ENCODE measurements at regions not wholly inside any gene's neighbourhood (a gene's known extent, or its start where the extent isn't known, plus 50 kb on each side); places are given as distances from the start of the nearest gene placed in this dataset.

DNA sequence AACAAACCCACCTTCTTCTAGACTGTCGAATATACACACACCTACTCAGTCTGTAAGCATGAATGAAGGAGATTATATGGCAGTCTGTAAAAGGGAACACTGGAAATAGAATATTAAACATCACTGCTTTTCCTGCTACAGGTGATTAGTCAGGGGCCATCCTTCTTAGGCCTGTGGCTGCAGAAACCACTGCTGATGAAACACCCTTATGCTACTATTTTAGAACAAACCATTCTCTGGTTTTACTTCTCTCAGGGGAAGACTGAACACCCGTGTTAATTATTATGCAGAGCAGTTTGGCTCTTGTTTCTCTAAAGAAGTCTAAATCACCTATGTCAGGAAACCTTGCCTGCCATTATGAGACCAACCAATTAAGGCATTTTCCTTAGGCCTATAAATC lies 351.1 kb upstream of the KLF6 start:
- peaks cover 23% of the 10 kb centered on the region for H3K9me3 ChIP-seq (replicated peaks)
- no peak overlapping the region for H3K4me3 ChIP-seq
- DNase-seq = no peak
- TF ChIP-seq, protein P1, sequence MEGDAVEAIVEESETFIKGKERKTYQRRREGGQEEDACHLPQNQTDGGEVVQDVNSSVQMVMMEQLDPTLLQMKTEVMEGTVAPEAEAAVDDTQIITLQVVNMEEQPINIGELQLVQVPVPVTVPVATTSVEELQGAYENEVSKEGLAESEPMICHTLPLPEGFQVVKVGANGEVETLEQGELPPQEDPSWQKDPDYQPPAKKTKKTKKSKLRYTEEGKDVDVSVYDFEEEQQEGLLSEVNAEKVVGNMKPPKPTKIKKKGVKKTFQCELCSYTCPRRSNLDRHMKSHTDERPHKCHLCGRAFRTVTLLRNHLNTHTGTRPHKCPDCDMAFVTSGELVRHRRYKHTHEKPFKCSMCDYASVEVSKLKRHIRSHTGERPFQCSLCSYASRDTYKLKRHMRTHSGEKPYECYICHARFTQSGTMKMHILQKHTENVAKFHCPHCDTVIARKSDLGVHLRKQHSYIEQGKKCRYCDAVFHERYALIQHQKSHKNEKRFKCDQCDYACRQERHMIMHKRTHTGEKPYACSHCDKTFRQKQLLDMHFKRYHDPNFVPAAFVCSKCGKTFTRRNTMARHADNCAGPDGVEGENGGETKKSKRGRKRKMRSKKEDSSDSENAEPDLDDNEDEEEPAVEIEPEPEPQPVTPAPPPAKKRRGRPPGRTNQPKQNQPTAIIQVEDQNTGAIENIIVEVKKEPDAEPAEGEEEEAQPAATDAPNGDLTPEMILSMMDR (IDR thresholded peaks at IDR 0.05; ENCODE audit: borderline replicate concordance) = no peak
- H3K4me1 ChIP-seq = peaks cover 3% of the 10 kb centered on the region
- H3K27ac ChIP-seq (replicated peaks) = no peak overlapping the region
- H3K36me3 ChIP-seq = no peaks in the 10 kb centered on the region
- no peaks in the 10 kb centered on the region for H3K27me3 ChIP-seq (ENCODE audit: low read depth)
- intact Hi-C loops (cut with micrococcal nuclease) = no loop called here

DNA sequence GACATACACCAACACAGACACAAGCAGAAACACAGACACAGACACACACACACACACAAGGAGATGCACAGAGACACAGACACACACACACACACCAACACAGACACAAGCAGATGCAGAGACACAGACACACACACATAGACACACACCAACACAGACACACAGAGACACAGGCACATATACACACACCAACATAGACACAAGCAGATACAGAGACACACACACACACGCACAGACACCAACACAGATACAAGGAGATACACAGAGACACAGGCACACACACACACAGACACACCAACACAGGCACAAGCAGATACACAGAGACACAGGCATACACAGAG lies 347.2 kb upstream of the KLF6 start:
- H3K9me3 ChIP-seq (replicated peaks) = no peaks in the 10 kb centered on the region

DNA sequence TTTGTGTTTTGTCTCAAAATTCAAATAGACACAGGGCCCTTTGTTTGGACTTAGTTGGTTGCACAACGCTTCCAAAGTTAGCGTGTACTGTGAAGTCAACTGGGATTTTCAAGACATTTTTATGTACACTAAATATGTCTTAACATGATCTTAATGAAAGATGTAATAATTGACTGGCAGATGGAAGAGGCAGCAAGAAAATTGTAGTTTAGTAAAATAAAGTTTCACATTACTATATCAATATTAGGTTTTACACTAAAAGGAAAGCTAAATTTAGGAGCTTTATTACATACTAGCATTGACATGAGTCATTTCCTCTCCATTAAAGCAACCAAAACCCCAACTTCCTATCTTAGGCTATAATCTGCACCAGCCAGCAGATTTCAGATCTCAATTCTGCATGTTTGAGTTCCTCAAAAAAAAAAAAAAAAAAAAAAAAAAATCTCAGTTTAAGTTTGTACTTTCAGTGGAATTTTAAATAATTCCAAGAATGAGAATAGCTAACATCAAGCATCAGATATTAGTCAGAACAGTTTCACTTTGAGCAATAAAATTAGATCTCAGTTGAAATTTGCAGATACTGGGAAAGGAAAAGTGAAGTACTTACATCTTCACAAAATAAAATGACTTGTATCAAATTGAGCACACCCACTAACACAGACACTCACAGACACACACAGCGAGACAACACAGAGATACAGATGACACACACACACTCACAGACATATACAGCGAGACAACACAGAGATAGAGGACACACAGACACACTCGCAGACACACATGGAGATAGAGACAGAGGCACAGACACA lies 346.6 kb upstream of the KLF6 start:
- Histone ChIP-seq H3K4me3 (peak overlapping the region; percentile 13), H3K27ac (replicated peaks) (peak overlapping the region; percentile 70), H3K27me3 (ENCODE audit: low read depth) (no peaks in the 10 kb centered on the region), H3K36me3 (no peaks in the 10 kb centered on the region), H3K9me3 (replicated peaks) (peaks cover 3% of the 10 kb centered on the region), H3K4me1 (peaks cover 29% of the 10 kb centered on the region)
- intact Hi-C loops (cut with micrococcal nuclease) = no loop called here
- TF ChIP-seq, protein P1 (IDR thresholded peaks at IDR 0.05; ENCODE audit: borderline replicate concordance) = no peak
- DNase-seq = no peak

More for the DNA sequence above, 347.2 kb upstream of the KLF6 start:
- TF ChIP-seq, protein P1 (IDR thresholded peaks at IDR 0.05; ENCODE audit: borderline replicate concordance) = no peak
- peak overlapping the region; percentile 70 for H3K27ac ChIP-seq (replicated peaks)
- H3K27me3 ChIP-seq (ENCODE audit: low read depth) = no peaks in the 10 kb centered on the region
- H3K4me1 ChIP-seq = peaks cover 29% of the 10 kb centered on the region
- no peaks in the 10 kb centered on the region for H3K36me3 ChIP-seq
- H3K4me3 ChIP-seq = no peak overlapping the region
- DNase-seq = no peak
- intact Hi-C loops (cut with micrococcal nuclease) = no loop called here

DNA sequence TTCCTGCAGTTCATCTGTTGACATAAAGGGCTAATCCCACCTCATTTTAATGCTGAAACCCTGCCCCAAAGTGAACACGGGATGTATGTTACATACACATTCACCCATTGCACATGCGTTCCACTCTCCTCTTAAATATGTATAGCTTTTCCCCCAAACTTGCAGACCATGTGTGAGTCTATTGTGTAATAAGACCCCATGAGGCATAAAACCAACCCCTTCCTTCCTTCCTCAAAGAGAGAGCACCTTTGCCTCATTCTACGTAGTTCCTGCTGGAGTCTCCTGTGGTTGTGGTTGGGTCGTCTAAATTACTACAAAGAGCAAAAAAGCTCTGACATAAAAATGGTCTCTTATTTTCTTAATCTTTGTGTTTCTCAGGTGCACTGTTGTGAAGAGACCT lies 345.7 kb upstream of the KLF6 start:
- Histone ChIP-seq H3K9me3 (replicated peaks) (peaks cover 12% of the 10 kb centered on the region), H3K36me3 (no peaks in the 10 kb centered on the region), H3K27ac (replicated peaks) (peak overlapping the region; percentile 70), H3K4me3 (no peak overlapping the region), H3K4me1 (peaks cover 29% of the 10 kb centered on the region), H3K27me3 (ENCODE audit: low read depth) (no peaks in the 10 kb centered on the region)
- TF ChIP-seq, protein P1 (IDR thresholded peaks at IDR 0.05; ENCODE audit: borderline replicate concordance) = no peak
- intact Hi-C loops (cut with micrococcal nuclease) = no loop called here
- DNase-seq = no peak

DNA sequence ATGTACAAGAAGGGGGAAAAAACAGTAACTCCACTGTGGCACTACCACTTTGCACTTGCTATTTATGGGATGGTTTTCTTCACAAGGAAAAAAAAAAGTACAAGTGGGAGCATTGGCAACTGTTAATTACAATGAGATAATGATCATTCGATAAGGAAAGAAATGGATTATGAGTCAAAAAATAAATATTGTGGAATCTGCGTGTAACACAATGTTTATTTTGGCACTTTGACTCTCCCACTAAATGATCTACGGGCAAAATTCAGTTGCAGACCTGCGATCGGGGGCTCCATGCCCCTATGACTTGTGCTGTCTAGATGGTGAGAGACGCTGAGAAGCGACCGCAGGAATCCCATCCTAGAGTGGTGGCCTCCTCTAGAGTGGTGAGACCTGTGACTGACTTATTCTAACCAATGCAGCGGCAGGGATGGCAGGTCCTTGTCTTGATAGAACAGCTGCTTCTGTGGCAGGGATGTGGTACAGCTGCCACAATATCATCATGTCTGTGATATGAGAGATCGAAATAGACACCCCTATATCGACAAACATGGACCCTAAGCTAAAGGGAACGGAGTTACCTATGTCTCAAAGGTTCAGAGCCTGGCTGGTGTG lies 345.0 kb upstream of the KLF6 start:
- intact Hi-C loops (cut with micrococcal nuclease) = no loop called here
- Histone ChIP-seq H3K27ac (replicated peaks) (peak overlapping the region; percentile 70), H3K4me3 (no peak overlapping the region), H3K4me1 (peaks cover 29% of the 10 kb centered on the region), H3K9me3 (replicated peaks) (peaks cover 18% of the 10 kb centered on the region), H3K36me3 (no peaks in the 10 kb centered on the region), H3K27me3 (ENCODE audit: low read depth) (no peaks in the 10 kb centered on the region)
- TF ChIP-seq, protein P1 (IDR thresholded peaks at IDR 0.05; ENCODE audit: borderline replicate concordance) = no peak
- no peak for DNase-seq

Data from left ventricle myocardium inferior (tissue), 1 donor.